ENCODE measurements at regions not wholly inside any gene's neighbourhood (a gene's known extent, or its start where the extent isn't known, plus 50 kb on each side); places are given as distances from the start of the nearest gene placed in this dataset.

DNA sequence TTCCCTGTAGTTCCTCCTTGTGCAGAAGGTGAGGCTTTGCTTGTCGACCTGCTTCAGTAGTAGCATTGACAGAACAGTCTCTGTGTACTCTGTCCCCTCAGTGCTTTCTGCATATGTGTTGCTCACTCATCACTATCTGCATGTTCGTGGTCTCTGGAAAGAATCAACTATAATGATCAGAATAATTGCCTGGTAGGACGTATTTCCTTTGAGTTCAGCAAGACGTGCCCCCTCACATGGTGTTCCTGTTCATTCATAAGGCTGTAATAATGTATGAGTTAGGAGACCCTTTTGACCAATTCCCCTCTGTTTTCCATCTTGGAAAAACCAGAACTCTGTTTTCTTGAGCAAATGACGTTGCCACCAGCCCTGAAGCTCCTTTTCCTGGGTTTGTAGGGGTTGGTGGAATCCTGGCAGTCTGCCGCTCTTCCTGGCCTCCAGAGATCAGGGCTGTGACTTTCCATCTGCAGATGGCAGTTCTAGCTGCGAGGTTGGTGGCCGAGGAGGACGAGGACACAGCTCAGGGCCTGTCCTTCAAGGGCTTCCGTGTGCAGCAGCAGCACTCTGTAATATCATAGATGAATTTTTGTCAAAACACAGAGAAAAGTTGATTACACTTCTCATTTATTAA, 61.9 kb downstream of the EXOSC2 start:
- no peaks in the 10 kb centered on the region for H3K9me3 Mint-ChIP-seq
- no peak overlapping the region for H3K4me3 Mint-ChIP-seq
- H3K36me3 Mint-ChIP-seq, result peaks cover 2% of the 10 kb centered on the region
- TF ChIP-seq, protein P1, sequence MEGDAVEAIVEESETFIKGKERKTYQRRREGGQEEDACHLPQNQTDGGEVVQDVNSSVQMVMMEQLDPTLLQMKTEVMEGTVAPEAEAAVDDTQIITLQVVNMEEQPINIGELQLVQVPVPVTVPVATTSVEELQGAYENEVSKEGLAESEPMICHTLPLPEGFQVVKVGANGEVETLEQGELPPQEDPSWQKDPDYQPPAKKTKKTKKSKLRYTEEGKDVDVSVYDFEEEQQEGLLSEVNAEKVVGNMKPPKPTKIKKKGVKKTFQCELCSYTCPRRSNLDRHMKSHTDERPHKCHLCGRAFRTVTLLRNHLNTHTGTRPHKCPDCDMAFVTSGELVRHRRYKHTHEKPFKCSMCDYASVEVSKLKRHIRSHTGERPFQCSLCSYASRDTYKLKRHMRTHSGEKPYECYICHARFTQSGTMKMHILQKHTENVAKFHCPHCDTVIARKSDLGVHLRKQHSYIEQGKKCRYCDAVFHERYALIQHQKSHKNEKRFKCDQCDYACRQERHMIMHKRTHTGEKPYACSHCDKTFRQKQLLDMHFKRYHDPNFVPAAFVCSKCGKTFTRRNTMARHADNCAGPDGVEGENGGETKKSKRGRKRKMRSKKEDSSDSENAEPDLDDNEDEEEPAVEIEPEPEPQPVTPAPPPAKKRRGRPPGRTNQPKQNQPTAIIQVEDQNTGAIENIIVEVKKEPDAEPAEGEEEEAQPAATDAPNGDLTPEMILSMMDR (IDR thresholded peaks at IDR 0.05; ENCODE audit: unreplicated experiment), result no peak
- peaks cover 10% of the 10 kb centered on the region for H3K4me1 Mint-ChIP-seq
- no peaks in the 10 kb centered on the region for H3K27me3 Mint-ChIP-seq (ENCODE audit: low read depth)
- H3K27ac Mint-ChIP-seq, result no peak overlapping the region
- DNase-seq (ENCODE audit: low spot score in 2 of 2, unreplicated experiment in 2 of 2), result no peak

- H3K9me3 Mint-ChIP-seq, result no peaks in the 10 kb centered on the region
- H3K36me3 Mint-ChIP-seq, result peaks cover 2% of the 10 kb centered on the region
- H3K27me3 Mint-ChIP-seq (ENCODE audit: low read depth), result no peaks in the 10 kb centered on the region
- H3K4me1 Mint-ChIP-seq, result peaks cover 10% of the 10 kb centered on the region
- H3K27ac Mint-ChIP-seq, result no peak overlapping the region
- DNase-seq (ENCODE audit: low spot score in 2 of 2, unreplicated experiment in 2 of 2), result no peak
- no peak overlapping the region for H3K4me3 Mint-ChIP-seq
- TF ChIP-seq, protein P1 (IDR thresholded peaks at IDR 0.05; ENCODE audit: unreplicated experiment), result no peak
Observed at GRCh38 chr9:130756037-130756436, 62.5 kb downstream of the EXOSC2 start.

DNA sequence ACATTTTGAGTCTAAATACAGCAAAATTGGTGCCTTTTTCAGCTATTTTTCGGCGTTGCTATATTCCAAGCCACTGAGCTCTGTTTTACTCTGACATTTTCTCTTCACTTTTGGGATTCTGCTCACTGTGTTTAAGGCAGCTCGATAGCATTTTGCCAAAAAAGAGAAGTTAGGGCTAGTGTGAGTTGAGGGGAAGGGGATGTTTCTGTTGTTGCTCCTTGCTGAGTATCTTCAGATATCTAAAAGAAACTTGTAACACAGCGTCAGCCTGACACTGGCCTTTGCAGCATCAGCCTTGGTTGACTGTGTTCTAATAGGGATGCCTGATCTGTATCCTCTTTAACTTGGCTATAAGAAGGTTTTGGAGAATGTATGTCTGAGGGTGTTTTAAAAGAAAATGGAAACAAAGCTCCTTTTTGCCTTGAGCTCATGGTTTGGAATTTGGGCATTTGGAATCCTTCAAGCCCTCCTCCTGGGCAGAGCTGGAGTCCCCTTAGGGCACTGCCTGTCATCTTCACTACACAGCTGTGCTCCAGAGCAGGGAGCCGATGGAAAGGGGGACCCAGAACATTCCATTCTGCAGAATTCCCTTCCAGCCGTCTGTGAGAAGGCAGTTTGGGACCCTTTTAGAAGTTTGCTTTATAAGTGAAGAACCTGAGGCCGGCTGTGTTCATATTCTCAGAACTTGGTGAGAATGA, 63.0 kb downstream of the EXOSC2 start:
- DNase-seq (ENCODE audit: low spot score in 2 of 2, unreplicated experiment in 2 of 2), result no peak
- Mint-ChIP-seq H3K36me3 (peaks cover 2% of the 10 kb centered on the region), H3K27me3 (ENCODE audit: low read depth) (no peaks in the 10 kb centered on the region), H3K27ac (peak overlapping the region; percentile 49), H3K4me3 (no peak overlapping the region), H3K9me3 (no peaks in the 10 kb centered on the region), H3K4me1 (peaks cover 10% of the 10 kb centered on the region)
- TF ChIP-seq, protein P1 (IDR thresholded peaks at IDR 0.05; ENCODE audit: unreplicated experiment), result no peak

- TF ChIP-seq, protein P1 (IDR thresholded peaks at IDR 0.05; ENCODE audit: unreplicated experiment), result no peak
- DNase-seq (ENCODE audit: low spot score in 2 of 2, unreplicated experiment in 2 of 2), result no peak
Observed at GRCh38 chr9:130759738-130760137, 66.2 kb downstream of the EXOSC2 start.

DNA sequence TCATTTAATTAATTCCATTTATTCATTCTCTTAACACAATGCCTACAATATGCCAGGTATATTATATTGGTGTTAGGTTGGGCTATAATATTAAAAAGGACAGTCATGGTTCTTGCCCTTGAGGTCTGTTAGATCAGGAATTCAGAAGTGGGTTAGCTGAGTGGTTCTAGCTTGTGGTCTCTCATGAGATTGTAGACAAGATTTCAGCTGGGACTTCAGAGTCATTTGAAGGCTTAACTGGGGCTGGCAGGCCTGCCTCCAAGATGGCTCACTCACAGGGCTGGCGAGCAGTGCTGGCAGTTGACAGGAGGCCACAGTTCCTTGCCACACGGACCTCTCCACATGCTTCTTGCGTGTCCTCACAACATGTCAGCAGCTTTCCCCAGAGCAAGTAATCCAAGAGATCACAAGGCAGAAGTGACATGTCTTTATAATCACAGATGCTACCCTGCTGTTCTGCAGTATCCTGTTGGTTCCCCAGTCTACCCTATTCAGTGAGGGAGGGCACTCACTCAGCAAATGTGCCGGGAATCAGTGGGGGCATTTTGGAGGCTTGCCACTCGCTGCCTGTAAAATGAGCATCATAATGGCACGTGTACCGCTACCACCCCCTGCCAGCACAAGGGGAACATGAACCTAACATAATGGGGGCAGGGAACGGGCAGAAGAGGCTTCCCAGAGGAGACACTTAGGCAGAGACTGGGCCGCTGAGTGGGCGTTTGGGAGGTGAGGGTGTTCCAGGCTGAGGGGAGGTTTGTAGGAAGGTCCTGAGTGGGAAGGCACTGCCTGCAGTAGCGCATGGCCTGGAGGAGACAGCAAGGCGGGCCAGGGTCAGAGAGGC, 70.0 kb downstream of the EXOSC2 start:
- H3K36me3 Mint-ChIP-seq, result peaks cover 2% of the 10 kb centered on the region
- no peaks in the 10 kb centered on the region for H3K9me3 Mint-ChIP-seq
- H3K4me1 Mint-ChIP-seq, result peaks cover 31% of the 10 kb centered on the region
- no peak overlapping the region for H3K27ac Mint-ChIP-seq
- no peaks in the 10 kb centered on the region for H3K27me3 Mint-ChIP-seq (ENCODE audit: low read depth)
- no peak for DNase-seq (ENCODE audit: low spot score in 2 of 2, unreplicated experiment in 2 of 2)
- H3K4me3 Mint-ChIP-seq, result no peak overlapping the region
- TF ChIP-seq, protein P1 (IDR thresholded peaks at IDR 0.05; ENCODE audit: unreplicated experiment), result no peak

More at GRCh38 chr9:130759738-130760137, 66.2 kb downstream of the EXOSC2 start:
- Mint-ChIP-seq H3K9me3 (no peaks in the 10 kb centered on the region), H3K4me1 (peaks cover 16% of the 10 kb centered on the region), H3K36me3 (peaks cover 2% of the 10 kb centered on the region), H3K27me3 (ENCODE audit: low read depth) (no peaks in the 10 kb centered on the region), H3K27ac (no peak overlapping the region), H3K4me3 (no peak overlapping the region)

Measured in mesothelial cell of epicardium (in vitro differentiated cells).